Omental fat pad (tissue), 3 donors: ENCODE measurements at regions not wholly inside any gene's neighbourhood (a gene's known extent, or its start where the extent isn't known, plus 50 kb on each side); places are given as distances from the start of the nearest gene placed in this dataset.

Experiments
- ATAC-seq: fragments of 150-250 bp; one replicate; pipeline ENCODE4 v1.9.1; 2016; ENCODE audit warnings: mild to moderate bottlenecking, moderate library complexity; ENCODE audit not compliant: low FRiP score
- DNase-seq: peaks from one replicate; pipeline ENCODE4 v3.0.0-alpha.2; 2019; ENCODE audit warnings: low spot score
- CTCF ChIP-seq, 3 donors: fragments of 450-650 bp; IDR thresholded peaks; one replicate each; pipeline ENCODE4 v1.5.1; 2016 to 2017; ENCODE audit warnings: antibody characterized with exemption in 3 of 3, mild to moderate bottlenecking in 3 of 3, moderate library complexity in 2 of 3

DNA sequence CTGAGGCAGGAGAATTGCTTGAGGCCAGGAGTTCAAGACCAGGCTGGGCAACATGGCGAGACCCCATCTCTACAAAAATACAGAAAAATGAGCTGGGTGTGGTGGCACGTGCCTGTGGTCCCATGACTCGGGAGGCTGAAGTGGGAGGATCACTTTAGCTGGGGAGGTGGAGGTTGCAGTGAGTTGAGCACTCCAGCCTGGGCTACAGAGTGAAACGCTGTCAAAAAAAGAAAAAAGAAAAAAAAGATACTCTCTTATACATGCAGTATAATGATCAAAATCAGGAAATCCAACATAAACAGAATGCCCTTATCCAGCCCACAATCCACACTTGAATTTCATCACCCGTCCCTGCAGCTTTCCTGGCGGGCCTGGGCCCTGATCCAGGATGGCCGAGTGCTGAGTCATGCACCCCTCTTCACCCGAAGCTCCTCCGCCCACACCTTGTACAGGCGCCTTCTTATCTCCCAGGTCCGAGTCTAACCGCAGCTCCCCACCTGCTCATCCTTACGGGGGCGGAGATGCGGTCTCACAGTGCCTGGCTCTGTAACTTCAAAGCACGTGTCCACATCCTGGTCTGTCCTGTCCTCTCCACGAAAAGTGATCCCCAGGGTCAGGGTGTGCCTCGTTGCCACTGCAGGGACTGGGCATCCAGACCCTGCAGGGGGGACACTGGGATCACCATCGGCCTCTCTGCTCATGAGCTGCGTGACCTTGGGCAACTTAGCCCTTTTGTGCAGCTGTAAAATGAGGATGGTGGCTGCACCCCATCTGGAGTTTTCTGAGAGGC, 120.2 kb upstream of the SLC45A1 start:
- ATAC-seq = peak; percentile 90
- peak; percentile 62 for DNase-seq
- no peak for TF ChIP-seq CTCF (IDR thresholded peaks at IDR 0.05)

- DNase-seq (no peak), ATAC-seq (no peak)
- TF ChIP-seq CTCF (IDR thresholded peaks at IDR 0.05) = no peak
Observed at GRCh38 chr1:8194481-8195227, 123.3 kb upstream of the SLC45A1 start.

DNA sequence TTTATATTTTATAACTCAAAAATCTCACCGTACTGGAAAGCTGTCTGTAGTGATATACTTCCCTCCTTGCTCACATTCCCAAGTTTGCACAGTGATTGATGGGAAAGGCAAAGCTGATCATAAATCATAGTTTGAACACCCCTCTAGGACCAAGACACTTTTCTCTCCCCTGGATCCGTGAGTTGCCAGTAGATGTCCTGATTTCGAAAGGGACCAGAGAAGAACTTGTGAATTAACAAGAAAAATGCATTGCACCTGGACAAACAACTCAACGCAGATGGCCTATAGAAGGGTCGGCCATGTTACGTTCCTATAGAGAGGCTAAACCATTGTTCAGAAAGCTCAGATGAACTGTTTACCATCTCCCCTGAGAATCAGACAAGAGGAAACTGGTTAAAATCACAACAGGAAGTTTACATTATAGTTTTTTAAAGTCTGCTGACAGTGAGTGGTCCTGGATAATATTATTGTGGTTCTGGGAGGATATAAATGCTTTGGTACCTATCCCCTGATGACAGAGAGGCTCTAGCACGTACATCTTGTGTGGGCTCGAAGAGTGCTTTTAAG, 124.0 kb upstream of the SLC45A1 start:
- ATAC-seq (no peak), DNase-seq (no peak)
- no peak for TF ChIP-seq CTCF (IDR thresholded peaks at IDR 0.05)

DNA sequence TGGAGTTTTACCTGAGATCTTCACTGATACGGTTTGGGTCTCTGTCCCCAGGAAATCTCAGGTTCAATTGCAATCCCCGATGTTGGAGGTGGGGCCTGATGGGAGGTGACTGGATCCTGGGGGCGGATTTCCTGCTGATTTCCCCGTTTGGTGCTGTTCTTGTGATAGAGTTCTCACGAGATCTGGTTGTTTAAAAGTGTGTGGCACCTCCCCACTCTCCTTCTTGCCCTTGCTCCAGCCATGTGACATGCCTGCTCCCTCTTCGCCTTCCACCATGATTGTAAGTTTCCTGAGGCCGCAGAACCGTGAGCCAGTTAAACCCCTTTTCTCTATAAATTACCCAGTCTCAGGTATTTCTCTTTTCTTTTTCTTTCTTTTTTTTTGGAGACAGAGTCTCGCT, 126.4 kb upstream of the SLC45A1 start:
- ATAC-seq = no peak
- no peak for TF ChIP-seq CTCF (IDR thresholded peaks at IDR 0.05)
- no peak for DNase-seq

DNA sequence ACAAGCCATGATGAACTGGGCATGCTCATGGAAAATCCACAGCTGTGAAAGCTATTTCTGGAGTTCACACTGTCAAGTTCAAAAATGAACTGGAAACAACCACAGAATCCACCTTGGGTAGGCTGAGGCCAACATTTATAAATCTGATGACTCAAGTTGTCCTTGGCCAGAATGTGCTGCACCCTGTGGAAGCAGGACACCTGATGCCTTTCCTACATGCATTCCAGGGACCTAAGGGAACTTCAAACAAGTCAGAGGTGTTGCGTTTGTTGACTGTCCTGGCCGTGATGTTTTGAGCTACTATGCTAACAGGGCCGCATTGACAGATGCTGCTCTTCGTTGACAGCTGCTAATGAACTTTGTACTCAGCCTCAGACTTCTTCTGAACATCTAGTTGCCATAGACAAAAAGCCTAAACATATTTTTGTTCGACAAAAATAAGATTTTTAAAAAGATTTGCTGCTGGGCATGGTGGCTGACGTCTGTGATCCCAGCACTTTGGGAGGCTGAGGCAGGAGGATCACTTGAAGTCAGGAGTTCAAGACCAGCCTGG, 127.9 kb upstream of the SLC45A1 start:
- no peak for ATAC-seq
- TF ChIP-seq CTCF (IDR thresholded peaks at IDR 0.05) = no peak
- no peak for DNase-seq

DNA sequence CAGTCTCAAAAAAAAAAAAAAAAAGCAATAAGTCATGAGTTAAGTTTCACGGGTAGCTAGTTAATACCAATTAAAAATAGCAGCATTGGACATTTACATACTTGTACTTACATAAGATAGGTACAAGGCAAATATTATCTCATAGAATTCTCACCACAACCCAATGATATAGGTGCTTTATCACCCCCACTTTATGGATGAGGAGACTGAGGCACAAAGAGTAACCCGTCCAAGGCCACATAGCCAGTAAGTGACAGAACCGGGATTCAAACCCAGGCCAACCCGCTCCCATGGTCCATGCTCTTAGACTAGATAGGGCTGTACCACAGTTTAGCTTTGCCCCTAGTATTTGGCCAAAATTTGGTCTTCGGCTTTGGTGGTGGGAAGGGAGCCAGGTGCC, 132.5 kb upstream of the SLC45A1 start:
- no peak for ATAC-seq
- no peak for TF ChIP-seq CTCF (IDR thresholded peaks at IDR 0.05)
- DNase-seq = no peak
